Neuronal stem cell (in vitro differentiated cells): ENCODE measurements at regions not wholly inside any gene's neighbourhood (a gene's known extent, or its start where the extent isn't known, plus 50 kb on each side); places are given as distances from the start of the nearest gene placed in this dataset.
"Not testable (repeated sequence)": the region's sequence is repeated elsewhere in the genome, so short reads cannot be mapped to it uniquely, and the experiment has no call there.

Experiments
- DNase-seq: peaks from one replicate; pipeline ENCODE4 v3.0.0-alpha.2; 2013; ENCODE audit warnings: low spot score
- H2AFZ ChIP-seq: one replicate; pipeline ENCODE4 v1.6.1; 2013; ENCODE audit warnings: mild to moderate bottlenecking, low read length, inconsistent platforms
- H2AK5ac ChIP-seq: 2 replicates; pipeline ENCODE4 v1.6.1; 2013; ENCODE audit warnings: low read depth, mild to moderate bottlenecking, inconsistent platforms, low read length, moderate library complexity, mixed read lengths
- H2BK120ac ChIP-seq: 2 replicates; pipeline ENCODE4 v1.6.1; 2013; ENCODE audit warnings: low read depth, mild to moderate bottlenecking, inconsistent platforms, low read length, moderate library complexity, mixed read lengths
- H2BK12ac ChIP-seq: one replicate; pipeline ENCODE4 v1.6.1; 2013; ENCODE audit warnings: low read length, inconsistent platforms
- H2BK15ac ChIP-seq: 2 replicates; pipeline ENCODE4 v1.6.1; 2013; ENCODE audit warnings: mild to moderate bottlenecking, low read length, inconsistent platforms, mixed read lengths
- H2BK5ac ChIP-seq: one replicate; pipeline ENCODE4 v1.6.1; 2013; ENCODE audit warnings: inconsistent platforms, mild to moderate bottlenecking, low read length, moderate library complexity
- H3K14ac ChIP-seq: one replicate; pipeline ENCODE4 v1.6.1; 2013; ENCODE audit warnings: low read length, inconsistent platforms
- H3K18ac ChIP-seq: 2 replicates; pipeline ENCODE4 v1.6.1; 2013; ENCODE audit warnings: low read length, inconsistent platforms
- H3K23ac ChIP-seq: 2 replicates; pipeline ENCODE4 v1.6.1; 2013; ENCODE audit warnings: low read depth, mild to moderate bottlenecking, mixed read lengths, low read length, inconsistent platforms; ENCODE audit not compliant: poor library complexity
- H3K27ac ChIP-seq: replicated peaks from 3 replicates; pipeline ENCODE4 v1.5.1; 2013; ENCODE audit warnings: low read length, inconsistent platforms
- H3K27me3 ChIP-seq, 3 experiments: 2 replicates each; pipeline ENCODE4 v1.6.1; 2013; ENCODE audit warnings: low read length in 3 of 3, mild to moderate bottlenecking in 2 of 3, inconsistent platforms in 1 of 3, low read depth in 1 of 3, mixed read lengths in 1 of 3, moderate library complexity in 1 of 3; ENCODE audit not compliant: control insufficient read depth in 3 of 3, insufficient read depth in 3 of 3
- H3K36me3 ChIP-seq, 2 donors: replicated peaks in 1 of 2; 2 replicates each; pipeline ENCODE4 v1.6.1; 2013; ENCODE audit warnings: low read length in 2 of 2; ENCODE audit not compliant: control insufficient read depth in 2 of 2, insufficient read depth in 2 of 2
- H3K4ac ChIP-seq: 2 replicates; pipeline ENCODE4 v1.6.1; 2013; ENCODE audit warnings: inconsistent platforms, mild to moderate bottlenecking, low read length, moderate library complexity
- H3K4me1 ChIP-seq, 2 donors: 1 replicate in 1 of 2; 2 replicates in 1 of 2; pipeline ENCODE4 v1.6.1; 2013; ENCODE audit warnings: low read length in 2 of 2, low read depth in 1 of 2; ENCODE audit not compliant: control insufficient read depth in 2 of 2, insufficient read depth in 1 of 2
- H3K4me2 ChIP-seq: one replicate; pipeline ENCODE4 v1.6.1; 2013; ENCODE audit warnings: mild to moderate bottlenecking, low read length, inconsistent platforms; ENCODE audit not compliant: insufficient read depth, poor library complexity, severe bottlenecking
- H3K4me3 ChIP-seq, 2 donors: 2 replicates each; pipeline ENCODE4 v1.5.1; 2013; ENCODE audit warnings: low read length in 2 of 2, mild to moderate bottlenecking in 2 of 2, inconsistent platforms in 1 of 2, moderate library complexity in 1 of 2
- H3K79me1 ChIP-seq: one replicate; pipeline ENCODE4 v1.6.1; 2013; ENCODE audit warnings: low read depth, mild to moderate bottlenecking, inconsistent platforms, low read length, moderate library complexity
- H3K9ac ChIP-seq: one replicate; pipeline ENCODE4 v1.6.1; 2013; ENCODE audit warnings: mild to moderate bottlenecking, low read depth, low read length, inconsistent platforms; ENCODE audit not compliant: poor library complexity
- H3K9me3 ChIP-seq, 2 donors: replicated peaks in 1 of 2; 2 replicates each; pipeline versions ENCODE3 to v1.6.1; 2013; ENCODE audit warnings: low read length in 2 of 2, mild to moderate bottlenecking in 2 of 2, inconsistent platforms in 1 of 2, low read depth in 1 of 2, mixed read lengths in 1 of 2, moderate library complexity in 1 of 2; ENCODE audit not compliant: control insufficient read depth in 2 of 2, insufficient read depth in 1 of 2
- H4K8ac ChIP-seq: one replicate; pipeline ENCODE4 v1.6.1; 2013; ENCODE audit warnings: low read depth, mild to moderate bottlenecking, inconsistent platforms, low read length, moderate library complexity
- H4K91ac ChIP-seq: one replicate; pipeline ENCODE4 v1.6.1; 2013; ENCODE audit warnings: low read length, low read depth, mild to moderate bottlenecking, inconsistent platforms; ENCODE audit not compliant: poor library complexity
- WGBS, 2 donors: extraction: QIAGEN DNeasy Blood & Tissue Kit; methylation state at CpG; one replicate each; pipeline ENCODE4 v1.1.7; 2013; ENCODE audit warnings: missing lambda C conversion rate in 2 of 2, mixed read lengths in 1 of 2; ENCODE audit not compliant: insufficient read length in 2 of 2, insufficient replicate concordance in 1 of 2; ENCODE audit errors: extremely low coverage in 2 of 2; 5-methylcytosine and 5-hydroxymethylcytosine counted together

- no peak overlapping the region for H3K27ac ChIP-seq
- no peak overlapping the region for H2AK5ac ChIP-seq
- H2BK5ac ChIP-seq: no peak overlapping the region
- no peak overlapping the region for H3K14ac ChIP-seq
- no peaks in the 10 kb centered on the region for H3K9me3 ChIP-seq
- no peak overlapping the region for H2AFZ ChIP-seq
- H3K4me3 ChIP-seq: no peak overlapping the region
- DNase-seq: no peak
- no peak overlapping the region for H2BK120ac ChIP-seq
- H3K4me2 ChIP-seq: no peak overlapping the region
- peaks cover 0 to 35% (median 0%) of the 10 kb centered on the region in 3 experiments for H3K27me3 ChIP-seq
- peaks cover 15 to 22% of the 10 kb centered on the region in 2 donors for H3K4me1 ChIP-seq
- no peak overlapping the region for H2BK12ac ChIP-seq
- H3K18ac ChIP-seq: no peak overlapping the region
- H4K91ac ChIP-seq: no peak overlapping the region
- no peak overlapping the region for H3K23ac ChIP-seq
- no peaks in the 10 kb centered on the region for H3K79me1 ChIP-seq
- no CpG with 5 or more reads among the region's 5 CpGs for WGBS, 2 donors
- H3K4ac ChIP-seq: no peak overlapping the region
- no peak overlapping the region for H4K8ac ChIP-seq
- no peak overlapping the region for H3K9ac ChIP-seq
- H3K36me3 ChIP-seq: no peaks in the 10 kb centered on the region
- no peak overlapping the region for H2BK15ac ChIP-seq
Measured at GRCh38 chr1:181184621-181185020, 96.1 kb downstream of the IER5 start.

- Histone ChIP-seq H2BK12ac (no peak overlapping the region), H3K27ac (no peak overlapping the region), H3K4ac (no peak overlapping the region), H2BK120ac (no peak overlapping the region), H3K9ac (no peak overlapping the region), H3K14ac (no peak overlapping the region), H3K36me3 (no peaks in the 10 kb centered on the region), H2AK5ac (peak overlapping the region; percentile 62), H4K8ac (no peak overlapping the region), H3K4me2 (no peak overlapping the region), H3K79me1 (no peaks in the 10 kb centered on the region), H3K23ac (no peak overlapping the region), H3K4me3 (no peak overlapping the region), H2BK15ac (no peak overlapping the region), H3K9me3 (no peaks in the 10 kb centered on the region), H2BK5ac (no peak overlapping the region), H3K4me1 (peaks cover 8 to 14% of the 10 kb centered on the region in 2 donors), H3K27me3 (peaks cover 0 to 26% (median 0%) of the 10 kb centered on the region in 3 experiments), H4K91ac (no peak overlapping the region), H2AFZ (no peak overlapping the region), H3K18ac (no peak overlapping the region)
- no peak for DNase-seq
- WGBS, 2 donors: no CpG with 5 or more reads among the region's 3 CpGs
Measured at GRCh38 chr1:181185461-181185860, 97.0 kb downstream of the IER5 start.

GRCh38 chr1:181186133-181186532 lies 97.6 kb downstream of the IER5 start:
- H3K9ac ChIP-seq, H2BK15ac ChIP-seq, H3K14ac ChIP-seq, H4K91ac ChIP-seq, H3K9me3 ChIP-seq, DNase-seq, H3K4me2 ChIP-seq, H3K18ac ChIP-seq, H3K27ac ChIP-seq, H2AFZ ChIP-seq, H3K79me1 ChIP-seq, H3K4me1 ChIP-seq, H3K4me3 ChIP-seq, H3K36me3 ChIP-seq, H2BK5ac ChIP-seq, H3K4ac ChIP-seq, H2BK120ac ChIP-seq, H4K8ac ChIP-seq, H2AK5ac ChIP-seq, H3K23ac ChIP-seq, H2BK12ac ChIP-seq: not testable (repeated sequence)
- WGBS, 2 donors: no CpG with 5 or more reads among the region's 4 CpGs
- H3K27me3 ChIP-seq: peaks cover 0 to 21% (median 0%) of the 10 kb centered on the region in 3 experiments

- no peak overlapping the region for H3K23ac ChIP-seq
- no peak overlapping the region for H2BK120ac ChIP-seq
- no peak overlapping the region for H4K8ac ChIP-seq
- no peak overlapping the region for H3K18ac ChIP-seq
- H3K4me3 ChIP-seq: no peak overlapping the region
- H3K4ac ChIP-seq: no peak overlapping the region
- no peaks in the 10 kb centered on the region for H3K36me3 ChIP-seq
- no peaks in the 10 kb centered on the region for H3K9me3 ChIP-seq
- no peaks in the 10 kb centered on the region for H3K79me1 ChIP-seq
- H2BK5ac ChIP-seq: no peak overlapping the region
- no peak overlapping the region for H3K9ac ChIP-seq
- no peak overlapping the region for H2BK15ac ChIP-seq
- no peak for DNase-seq
- no peak overlapping the region for H4K91ac ChIP-seq
- no peak overlapping the region for H3K14ac ChIP-seq
- H2BK12ac ChIP-seq: no peak overlapping the region
- H2AFZ ChIP-seq: no peak overlapping the region
- H3K4me1 ChIP-seq: peaks cover 0 to 2% of the 10 kb centered on the region in 2 donors
- H3K27ac ChIP-seq: no peak overlapping the region
- WGBS, 2 donors: no CpG with 5 or more reads among the region's 7 CpGs
- no peak overlapping the region for H3K4me2 ChIP-seq
- peaks cover 0 to 13% (median 0%) of the 10 kb centered on the region in 3 experiments for H3K27me3 ChIP-seq
- no peak overlapping the region for H2AK5ac ChIP-seq
Measured at GRCh38 chr1:181187337-181188126, 99.0 kb downstream of the IER5 start.
